Upper lobe of left lung (tissue), 6 donors: ENCODE measurements at regions not wholly inside any gene's neighbourhood (a gene's known extent, or its start where the extent isn't known, plus 50 kb on each side); places are given as distances from the start of the nearest gene placed in this dataset.

ENCODE experiments used
- ATAC-seq, 2 donors: fragments of 200-7000 bp; cut with Tn5 transposase; one replicate each; pipeline ENCODE4 v1.9.1; 2022; ENCODE audit warnings: mild to moderate bottlenecking in 2 of 2, moderate library complexity in 2 of 2; ENCODE audit not compliant: low FRiP score in 2 of 2
- DNase-seq, 2 donors: peaks; one replicate each; pipeline ENCODE4 v3.0.0-alpha.2; 2019 to 2020
- H3K27ac ChIP-seq, 4 donors: fragments of 200-600 bp; sonication (generic); one replicate each; pipeline ENCODE4 v1.5.1; 2016 to 2019
- H3K27me3 ChIP-seq, 4 donors: fragments of 200-600 bp; sonication (generic); one replicate each; pipeline ENCODE4 v1.5.1; 2017 to 2019
- H3K36me3 ChIP-seq, 4 donors: fragments of 200-600 bp; sonication (generic); one replicate each; pipeline ENCODE4 v1.5.1; 2016 to 2019
- H3K4me1 ChIP-seq, 4 donors: fragments of 200-600 bp; sonication (generic); one replicate each; pipeline ENCODE4 v1.5.1; 2018 to 2019
- H3K4me3 ChIP-seq, 4 donors: fragments of 200-600 bp; sonication (generic); one replicate each; pipeline ENCODE4 v1.5.1; 2017 to 2019; ENCODE audit warnings: mild to moderate bottlenecking in 2 of 4, moderate library complexity in 1 of 4
- H3K9me3 ChIP-seq, 4 donors: fragments of 200-600 bp; sonication (generic); one replicate each; pipeline ENCODE4 v1.5.1; 2018 to 2019
- CTCF ChIP-seq, 6 experiments: fragments of 450-650 bp in 4 of 6; fragments of 200-600 bp in 2 of 6; sonication (generic) in 2 of 6; IDR thresholded peaks; one replicate each; pipeline ENCODE4 v1.5.1; 2016 to 2019; ENCODE audit warnings: antibody characterized with exemption in 6 of 6
- EP300 ChIP-seq, 4 donors: sonication (generic); formaldehyde crosslinking; IDR thresholded peaks; one replicate each; pipeline ENCODE4 v1.5.1; 2017; ENCODE audit warnings: antibody characterized with exemption in 4 of 4, control low read depth in 2 of 4
- POLR2A ChIP-seq, 4 donors: fragments of 450-650 bp; IDR thresholded peaks; one replicate each; pipeline ENCODE4 v1.5.1; 2016 to 2017; ENCODE audit warnings: antibody characterized with exemption in 4 of 4, mild to moderate bottlenecking in 2 of 4
- POLR2AphosphoS5 ChIP-seq, 2 donors: sonication (generic); formaldehyde crosslinking; IDR thresholded peaks; one replicate each; pipeline ENCODE4 v1.5.1; 2017; ENCODE audit warnings: antibody characterized with exemption in 2 of 2
- WGBS, 2 donors: methylation state at CpG; one replicate each; pipeline ENCODE4 v1.1.5; 2017 to 2018; 5-methylcytosine and 5-hydroxymethylcytosine counted together
- donor health status: DM: no; HTN: no; CAD: no; lungs with moderate emphysema.
- donor health status: DM: no; HTN: yes; CAD: no; lungs with severe emphysema.

GRCh38 chr7:45987521-45988290, 66.6 kb upstream of the IGFBP3 start:
- ATAC-seq: no peak
- 72 to 82% methylated on average over 9 to 14 of the region's 14 CpGs for WGBS, 2 donors

GRCh38 chr7:45986355-45987298, 65.6 kb upstream of the IGFBP3 start:
- peaks cover 0 to 5% (median 3%) of the 10 kb centered on the region in 4 donors for H3K4me1 ChIP-seq
- H3K27ac ChIP-seq: no peak overlapping the region
- TF ChIP-seq CTCF (IDR thresholded peaks at IDR 0.05) (no peak), POLR2AphosphoS5 (IDR thresholded peaks at IDR 0.05) (no peak), EP300 (IDR thresholded peaks at IDR 0.05) (no peak), POLR2A (IDR thresholded peaks at IDR 0.05) (no peak)
- H3K27me3 ChIP-seq: no peaks in the 10 kb centered on the region
- WGBS, 2 donors: 90 to 96% methylated on average over 16 to 17 of the region's 17 CpGs
- H3K36me3 ChIP-seq: no peaks in the 10 kb centered on the region
- no peak overlapping the region for H3K4me3 ChIP-seq
- ATAC-seq: no peak
- peak in 1 of 2 donors; percentile 43 for DNase-seq
- no peaks in the 10 kb centered on the region for H3K9me3 ChIP-seq

More at GRCh38 chr7:45987521-45988290, 66.6 kb upstream of the IGFBP3 start:
- peaks cover 0 to 5% (median 4%) of the 10 kb centered on the region in 4 donors for H3K4me1 ChIP-seq
- no peaks in the 10 kb centered on the region for H3K27me3 ChIP-seq
- H3K9me3 ChIP-seq: no peaks in the 10 kb centered on the region
- H3K4me3 ChIP-seq: no peak overlapping the region
- TF ChIP-seq CTCF (IDR thresholded peaks at IDR 0.05) (no peak), EP300 (IDR thresholded peaks at IDR 0.05) (no peak), POLR2A (IDR thresholded peaks at IDR 0.05) (no peak), POLR2AphosphoS5 (IDR thresholded peaks at IDR 0.05) (no peak)
- DNase-seq: peak in 1 of 2 donors; percentile 38
- H3K27ac ChIP-seq: no peak overlapping the region
- H3K36me3 ChIP-seq: no peaks in the 10 kb centered on the region

GRCh38 chr7:45985902-45986301, 64.8 kb upstream of the IGFBP3 start:
- H3K4me1 ChIP-seq: peaks cover 0 to 5% (median 3%) of the 10 kb centered on the region in 4 donors
- no peaks in the 10 kb centered on the region for H3K36me3 ChIP-seq
- DNase-seq (no peak), ATAC-seq (no peak)
- 77 to 78% methylated on average over 3 to 4 of the region's 4 CpGs for WGBS, 2 donors
- H3K4me3 ChIP-seq: no peak overlapping the region
- no peaks in the 10 kb centered on the region for H3K27me3 ChIP-seq
- H3K9me3 ChIP-seq: no peaks in the 10 kb centered on the region
- no peak for TF ChIP-seq POLR2A (IDR thresholded peaks at IDR 0.05)
- no peak for TF ChIP-seq EP300 (IDR thresholded peaks at IDR 0.05)
- TF ChIP-seq POLR2AphosphoS5 (IDR thresholded peaks at IDR 0.05): no peak
- TF ChIP-seq CTCF (IDR thresholded peaks at IDR 0.05): no peak
- no peak overlapping the region for H3K27ac ChIP-seq

GRCh38 chr7:45984386-45985295, 63.6 kb upstream of the IGFBP3 start:
- H3K36me3 ChIP-seq: no peaks in the 10 kb centered on the region
- TF ChIP-seq CTCF (IDR thresholded peaks at IDR 0.05) (peak in 1 of 6 experiments; percentile 26), EP300 (IDR thresholded peaks at IDR 0.05) (no peak), POLR2A (IDR thresholded peaks at IDR 0.05) (no peak), POLR2AphosphoS5 (IDR thresholded peaks at IDR 0.05) (no peak)
- H3K27ac ChIP-seq: no peak overlapping the region
- no peaks in the 10 kb centered on the region for H3K9me3 ChIP-seq
- no peak for DNase-seq
- H3K27me3 ChIP-seq: no peaks in the 10 kb centered on the region
- ATAC-seq: no peak
- H3K4me1 ChIP-seq: peaks cover 0 to 5% (median 0%) of the 10 kb centered on the region in 4 donors
- WGBS, 2 donors: 65 to 69% methylated on average over 6 of the region's 6 CpGs
- no peak overlapping the region for H3K4me3 ChIP-seq
